WTC11 (cell line): ENCODE measurements at regions not wholly inside any gene's neighbourhood (a gene's known extent, or its start where the extent isn't known, plus 50 kb on each side); places are given as distances from the start of the nearest gene placed in this dataset.

Source experiments
- CDX4 ChIP-seq: fragments of 250-450 bp; sonication (Bioruptor Pico); IDR thresholded peaks from 2 replicates; pipeline ENCODE4 v1.9.0; 2021; ENCODE audit warnings: moderate library complexity, mild to moderate bottlenecking, inconsistent platforms, borderline replicate concordance
- FOXP4 ChIP-seq: sonication (generic); formaldehyde crosslinking; IDR thresholded peaks from 2 replicates; pipeline ENCODE4 v1.8.0; 2022; ENCODE audit warnings: mild to moderate bottlenecking, missing genetic modification reagents
- GABPB1 ChIP-seq: sonication (generic); formaldehyde crosslinking; IDR thresholded peaks from 2 replicates; pipeline ENCODE4 v1.8.1; 2023; ENCODE audit warnings: mild to moderate bottlenecking, missing genetic modification reagents
- KAT7 ChIP-seq: sonication (generic); formaldehyde crosslinking; IDR thresholded peaks from 2 replicates; pipeline ENCODE4 v1.8.1; 2023; ENCODE audit warnings: missing genetic modification reagents, mild to moderate bottlenecking, borderline replicate concordance
- OVOL2 ChIP-seq: fragments of 250-450 bp; sonication (Bioruptor Pico); IDR thresholded peaks from 2 replicates; pipeline ENCODE4 v1.9.0; 2021; ENCODE audit warnings: mild to moderate bottlenecking, borderline replicate concordance
- RORB ChIP-seq: fragments of 250-450 bp; sonication (Bioruptor Pico); IDR thresholded peaks from 2 replicates; pipeline ENCODE4 v1.9.0; 2021; ENCODE audit warnings: mild to moderate bottlenecking
- SMAD3 ChIP-seq: sonication (generic); formaldehyde crosslinking; IDR thresholded peaks from 2 replicates; pipeline ENCODE4 v1.8.0; 2022; ENCODE audit warnings: missing genetic modification reagents, mild to moderate bottlenecking, borderline replicate concordance
- SMAD4 ChIP-seq: sonication (generic); formaldehyde crosslinking; IDR thresholded peaks from 2 replicates; pipeline ENCODE4 v1.8.0; 2022; ENCODE audit warnings: mild to moderate bottlenecking, missing genetic modification reagents
- TEAD1 ChIP-seq: sonication (generic); formaldehyde crosslinking; IDR thresholded peaks from 2 replicates; pipeline ENCODE4 v1.8.0; 2022; ENCODE audit warnings: mild to moderate bottlenecking, missing genetic modification reagents
- USF1 ChIP-seq: sonication (generic); formaldehyde crosslinking; IDR thresholded peaks from 2 replicates; pipeline ENCODE4 v1.8.0; 2022; ENCODE audit warnings: mild to moderate bottlenecking, missing genetic modification reagents
- ZBTB21 ChIP-seq: sonication (generic); formaldehyde crosslinking; IDR thresholded peaks from 2 replicates; pipeline ENCODE4 v1.8.1; 2023; ENCODE audit warnings: mild to moderate bottlenecking, missing genetic modification reagents, borderline replicate concordance
- ZNF232 ChIP-seq: sonication (generic); formaldehyde crosslinking; IDR thresholded peaks from 2 replicates; pipeline ENCODE4 v1.8.0; 2022; ENCODE audit warnings: mild to moderate bottlenecking, missing genetic modification reagents
- ZNF671 ChIP-seq: fragments of 250-450 bp; sonication (Bioruptor Pico); IDR thresholded peaks from 2 replicates; pipeline ENCODE4 v1.8.0; 2021; ENCODE audit warnings: mild to moderate bottlenecking
- TF ChIP-seq, protein P1 (sequence below): sonication (generic); formaldehyde crosslinking; IDR thresholded peaks from 2 replicates; pipeline ENCODE4 v1.8.1; 2023; ENCODE audit warnings: mild to moderate bottlenecking, moderate library complexity, missing genetic modification reagents
- TF ChIP-seq, protein P2 (sequence below): fragments of 250-450 bp; sonication (Bioruptor Pico); IDR thresholded peaks from 2 replicates; pipeline ENCODE4 v1.9.0; 2021; ENCODE audit warnings: mild to moderate bottlenecking, borderline replicate concordance
- TF ChIP-seq, protein P3 (sequence below): fragments of 250-450 bp; sonication (Bioruptor Pico); IDR thresholded peaks from 2 replicates; pipeline ENCODE4 v2.1.2; 2022; ENCODE audit warnings: mild to moderate bottlenecking, moderate library complexity
- TF ChIP-seq, protein P4 (sequence below): fragments of 200-600 bp; IDR thresholded peaks from 2 replicates; pipeline ENCODE4 v1.8.0; 2022; ENCODE audit warnings: antibody characterized with exemption

GRCh38 chr3:68007621-68008226 lies 353.3 kb upstream of the SUCLG2 start (continued):
- TF ChIP-seq, protein P1, sequence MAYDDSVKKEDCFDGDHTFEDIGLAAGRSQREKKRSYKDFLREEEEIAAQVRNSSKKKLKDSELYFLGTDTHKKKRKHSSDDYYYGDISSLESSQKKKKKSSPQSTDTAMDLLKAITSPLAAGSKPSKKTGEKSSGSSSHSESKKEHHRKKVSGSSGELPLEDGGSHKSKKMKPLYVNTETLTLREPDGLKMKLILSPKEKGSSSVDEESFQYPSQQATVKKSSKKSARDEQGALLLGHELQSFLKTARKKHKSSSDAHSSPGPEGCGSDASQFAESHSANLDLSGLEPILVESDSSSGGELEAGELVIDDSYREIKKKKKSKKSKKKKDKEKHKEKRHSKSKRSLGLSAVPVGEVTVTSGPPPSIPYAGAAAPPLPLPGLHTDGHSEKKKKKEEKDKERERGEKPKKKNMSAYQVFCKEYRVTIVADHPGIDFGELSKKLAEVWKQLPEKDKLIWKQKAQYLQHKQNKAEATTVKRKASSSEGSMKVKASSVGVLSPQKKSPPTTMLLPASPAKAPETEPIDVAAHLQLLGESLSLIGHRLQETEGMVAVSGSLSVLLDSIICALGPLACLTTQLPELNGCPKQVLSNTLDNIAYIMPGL (CRISPR knock-in tag): peak; percentile 64; the same call in 1 of the 2 replicates
- TF ChIP-seq ZNF671 (no peak), OVOL2 (CRISPR knock-in tag) (no peak), CDX4 (CRISPR knock-in tag) (no peak), FOXP4 (CRISPR knock-in tag) (no peak), GABPB1 (CRISPR knock-in tag) (no peak), ZBTB21 (no peak), USF1 (no peak), SMAD3 (no peak), TEAD1 (CRISPR knock-in tag) (no peak), SMAD4 (CRISPR knock-in tag) (no peak), KAT7 (CRISPR knock-in tag) (0 out of 2 replicates have a peak, but pooled peaks have one; percentile 24), RORB (CRISPR knock-in tag) (no peak), ZNF232 (CRISPR knock-in tag) (no peak; the same call in 1 of the 2 replicates)
- TF ChIP-seq, protein P2, sequence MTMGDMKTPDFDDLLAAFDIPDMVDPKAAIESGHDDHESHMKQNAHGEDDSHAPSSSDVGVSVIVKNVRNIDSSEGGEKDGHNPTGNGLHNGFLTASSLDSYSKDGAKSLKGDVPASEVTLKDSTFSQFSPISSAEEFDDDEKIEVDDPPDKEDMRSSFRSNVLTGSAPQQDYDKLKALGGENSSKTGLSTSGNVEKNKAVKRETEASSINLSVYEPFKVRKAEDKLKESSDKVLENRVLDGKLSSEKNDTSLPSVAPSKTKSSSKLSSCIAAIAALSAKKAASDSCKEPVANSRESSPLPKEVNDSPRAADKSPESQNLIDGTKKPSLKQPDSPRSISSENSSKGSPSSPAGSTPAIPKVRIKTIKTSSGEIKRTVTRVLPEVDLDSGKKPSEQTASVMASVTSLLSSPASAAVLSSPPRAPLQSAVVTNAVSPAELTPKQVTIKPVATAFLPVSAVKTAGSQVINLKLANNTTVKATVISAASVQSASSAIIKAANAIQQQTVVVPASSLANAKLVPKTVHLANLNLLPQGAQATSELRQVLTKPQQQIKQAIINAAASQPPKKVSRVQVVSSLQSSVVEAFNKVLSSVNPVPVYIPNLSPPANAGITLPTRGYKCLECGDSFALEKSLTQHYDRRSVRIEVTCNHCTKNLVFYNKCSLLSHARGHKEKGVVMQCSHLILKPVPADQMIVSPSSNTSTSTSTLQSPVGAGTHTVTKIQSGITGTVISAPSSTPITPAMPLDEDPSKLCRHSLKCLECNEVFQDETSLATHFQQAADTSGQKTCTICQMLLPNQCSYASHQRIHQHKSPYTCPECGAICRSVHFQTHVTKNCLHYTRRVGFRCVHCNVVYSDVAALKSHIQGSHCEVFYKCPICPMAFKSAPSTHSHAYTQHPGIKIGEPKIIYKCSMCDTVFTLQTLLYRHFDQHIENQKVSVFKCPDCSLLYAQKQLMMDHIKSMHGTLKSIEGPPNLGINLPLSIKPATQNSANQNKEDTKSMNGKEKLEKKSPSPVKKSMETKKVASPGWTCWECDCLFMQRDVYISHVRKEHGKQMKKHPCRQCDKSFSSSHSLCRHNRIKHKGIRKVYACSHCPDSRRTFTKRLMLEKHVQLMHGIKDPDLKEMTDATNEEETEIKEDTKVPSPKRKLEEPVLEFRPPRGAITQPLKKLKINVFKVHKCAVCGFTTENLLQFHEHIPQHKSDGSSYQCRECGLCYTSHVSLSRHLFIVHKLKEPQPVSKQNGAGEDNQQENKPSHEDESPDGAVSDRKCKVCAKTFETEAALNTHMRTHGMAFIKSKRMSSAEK (CRISPR knock-in tag): no peak
- TF ChIP-seq, protein P3, sequence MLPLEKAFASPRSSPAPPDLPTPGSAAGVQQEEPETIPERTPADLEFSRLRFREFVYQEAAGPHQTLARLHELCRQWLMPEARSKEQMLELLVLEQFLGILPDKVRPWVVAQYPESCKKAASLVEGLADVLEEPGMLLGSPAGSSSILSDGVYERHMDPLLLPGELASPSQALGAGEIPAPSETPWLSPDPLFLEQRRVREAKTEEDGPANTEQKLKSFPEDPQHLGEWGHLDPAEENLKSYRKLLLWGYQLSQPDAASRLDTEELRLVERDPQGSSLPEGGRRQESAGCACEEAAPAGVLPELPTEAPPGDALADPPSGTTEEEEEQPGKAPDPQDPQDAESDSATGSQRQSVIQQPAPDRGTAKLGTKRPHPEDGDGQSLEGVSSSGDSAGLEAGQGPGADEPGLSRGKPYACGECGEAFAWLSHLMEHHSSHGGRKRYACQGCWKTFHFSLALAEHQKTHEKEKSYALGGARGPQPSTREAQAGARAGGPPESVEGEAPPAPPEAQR (CRISPR knock-in tag): no peak
- TF ChIP-seq, protein P4, sequence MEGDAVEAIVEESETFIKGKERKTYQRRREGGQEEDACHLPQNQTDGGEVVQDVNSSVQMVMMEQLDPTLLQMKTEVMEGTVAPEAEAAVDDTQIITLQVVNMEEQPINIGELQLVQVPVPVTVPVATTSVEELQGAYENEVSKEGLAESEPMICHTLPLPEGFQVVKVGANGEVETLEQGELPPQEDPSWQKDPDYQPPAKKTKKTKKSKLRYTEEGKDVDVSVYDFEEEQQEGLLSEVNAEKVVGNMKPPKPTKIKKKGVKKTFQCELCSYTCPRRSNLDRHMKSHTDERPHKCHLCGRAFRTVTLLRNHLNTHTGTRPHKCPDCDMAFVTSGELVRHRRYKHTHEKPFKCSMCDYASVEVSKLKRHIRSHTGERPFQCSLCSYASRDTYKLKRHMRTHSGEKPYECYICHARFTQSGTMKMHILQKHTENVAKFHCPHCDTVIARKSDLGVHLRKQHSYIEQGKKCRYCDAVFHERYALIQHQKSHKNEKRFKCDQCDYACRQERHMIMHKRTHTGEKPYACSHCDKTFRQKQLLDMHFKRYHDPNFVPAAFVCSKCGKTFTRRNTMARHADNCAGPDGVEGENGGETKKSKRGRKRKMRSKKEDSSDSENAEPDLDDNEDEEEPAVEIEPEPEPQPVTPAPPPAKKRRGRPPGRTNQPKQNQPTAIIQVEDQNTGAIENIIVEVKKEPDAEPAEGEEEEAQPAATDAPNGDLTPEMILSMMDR: peak; percentile 27
